IPS DF 19.7 (cell line): ENCODE measurements at regions not wholly inside any gene's neighbourhood (a gene's known extent, or its start where the extent isn't known, plus 50 kb on each side); places are given as distances from the start of the nearest gene placed in this dataset.

Experiments used
- DNase-seq: peaks from one replicate; pipeline ENCODE4 v3.0.0-alpha.2; 2013; ENCODE audit warnings: low read depth, low spot score

DNA sequence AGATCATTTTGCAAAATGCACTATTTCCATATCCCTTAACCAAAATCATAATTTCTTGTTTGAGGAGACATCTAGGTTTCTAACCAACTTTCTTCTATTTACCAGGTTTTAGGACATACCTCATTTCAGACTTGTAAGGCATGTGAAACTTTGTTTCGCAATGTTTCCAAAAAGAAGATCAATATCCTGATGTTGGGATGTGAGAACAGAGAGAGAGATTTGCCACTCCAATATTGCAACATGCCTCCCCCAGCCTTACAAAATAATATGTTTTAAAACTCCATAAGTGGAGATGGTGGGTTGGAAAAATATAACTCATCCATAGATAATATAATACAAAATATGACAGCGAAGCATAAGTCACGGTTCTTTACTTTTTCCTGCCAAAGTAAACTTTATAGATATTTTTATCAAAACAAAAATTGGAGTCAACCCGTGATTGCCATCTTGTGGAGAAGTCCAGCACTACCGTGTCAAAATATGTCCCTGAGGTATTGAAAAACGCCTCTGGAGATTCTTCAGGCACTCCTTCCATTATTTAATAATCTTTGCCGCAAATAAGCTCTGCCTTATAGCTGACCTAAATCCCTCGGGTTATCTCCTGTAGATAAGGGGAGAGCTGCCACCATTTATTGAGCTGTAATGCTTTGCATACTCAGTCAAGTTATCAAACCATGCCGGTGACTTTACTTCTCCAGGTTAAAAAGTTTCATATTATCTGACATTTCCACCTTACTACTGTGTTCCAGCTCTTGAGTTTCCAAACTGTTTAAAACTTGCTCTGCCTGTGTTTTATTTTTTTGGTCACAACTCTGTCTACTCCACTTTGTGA lies 534.2 kb downstream of the HACE1 start:
- DNase-seq, result no peak

DNA sequence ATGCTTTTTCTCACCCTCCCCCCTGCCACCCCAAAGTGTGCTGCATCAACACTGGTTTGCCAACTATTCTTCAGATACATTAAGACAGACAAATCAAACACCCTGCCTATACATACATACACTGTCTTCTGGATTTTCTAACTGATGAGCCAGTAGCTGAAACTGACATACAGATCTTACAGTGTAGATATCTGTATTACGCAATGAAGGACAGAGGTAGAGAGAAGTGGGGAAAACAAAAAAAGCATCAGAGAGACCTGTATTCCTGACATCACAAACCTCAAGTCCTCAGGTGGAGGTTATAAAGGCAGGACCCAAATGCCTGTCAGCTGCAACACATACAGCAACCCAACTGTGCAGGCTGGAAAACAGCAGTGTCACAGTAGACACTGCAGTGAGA lies 535.4 kb downstream of the HACE1 start:
- no peak for DNase-seq

DNA sequence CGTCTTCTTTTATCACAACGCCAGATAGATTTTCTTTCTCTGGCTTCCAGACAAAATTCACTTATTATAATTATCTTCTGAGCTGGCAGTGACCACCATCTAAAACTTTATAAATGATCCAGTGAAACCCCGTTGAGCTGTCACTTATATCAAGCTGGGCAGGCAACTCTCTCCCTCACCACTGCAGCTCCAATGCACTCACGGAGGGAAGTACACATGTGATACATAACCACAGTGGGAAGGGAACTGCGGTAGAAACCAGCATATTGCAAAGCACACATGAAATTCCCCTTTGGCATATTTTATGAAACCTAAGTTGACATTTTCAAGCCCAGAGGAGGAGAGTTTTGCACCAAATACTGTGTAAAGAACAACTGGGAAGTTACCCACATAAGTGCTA lies 536.9 kb downstream of the HACE1 start:
- no peak for DNase-seq

DNA sequence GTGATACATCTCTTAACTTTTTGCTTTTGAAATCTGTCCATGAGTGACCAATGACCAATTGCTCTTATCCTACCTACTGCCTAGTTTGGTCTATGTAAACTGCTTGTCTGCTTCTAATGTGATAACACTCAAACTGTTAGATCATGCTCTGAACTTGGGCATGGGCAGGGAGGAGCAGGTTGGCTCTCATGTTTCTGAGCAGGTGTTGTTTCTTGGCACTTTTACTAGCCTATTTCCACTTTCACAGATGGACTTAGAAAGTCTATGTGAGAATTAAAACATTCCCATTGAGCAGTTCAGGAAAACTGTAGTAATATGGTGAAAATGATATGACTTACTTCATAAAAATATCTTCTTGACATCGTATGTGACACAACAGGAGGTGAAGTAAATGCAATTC lies 538.4 kb downstream of the HACE1 start:
- DNase-seq, result no peak

DNA sequence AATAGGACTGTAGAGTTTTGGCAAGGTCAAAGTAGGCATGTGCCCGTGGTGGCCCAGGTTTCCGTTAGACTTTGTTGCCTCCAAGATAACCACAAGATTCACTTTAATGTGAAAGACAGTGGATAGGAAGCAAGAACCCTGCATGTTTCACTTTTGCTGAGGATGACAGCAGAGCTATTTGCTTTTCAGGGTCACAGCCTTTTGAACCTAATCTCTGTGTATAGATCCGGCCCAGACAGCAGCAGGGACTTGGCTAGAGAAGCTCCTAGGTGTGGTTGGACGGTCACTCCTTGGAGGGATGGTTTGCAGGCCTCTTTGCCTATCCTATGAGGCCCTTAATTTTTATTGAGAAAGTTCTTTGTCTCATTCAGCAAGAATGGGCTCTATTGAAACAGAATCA lies 538.8 kb downstream of the HACE1 start:
- DNase-seq, result no peak

DNA sequence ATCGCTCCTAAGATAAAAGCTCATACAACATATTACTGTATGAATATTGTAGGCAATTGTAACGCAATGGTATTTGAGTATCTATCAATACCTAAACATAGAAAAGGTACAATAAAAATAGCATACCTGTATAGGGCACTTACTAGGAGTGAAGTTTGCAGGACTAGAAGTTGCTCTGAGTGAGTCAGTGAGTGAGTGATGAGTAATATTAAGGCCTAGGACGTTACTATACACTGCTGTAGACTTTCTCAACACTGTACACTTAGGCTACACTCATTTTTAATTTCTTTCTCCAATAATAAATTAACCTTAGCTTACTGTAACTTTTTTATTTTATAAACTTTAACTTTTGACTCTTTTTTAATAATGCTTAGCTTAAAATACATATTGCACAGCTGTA lies 546.9 kb downstream of the HACE1 start:
- no peak for DNase-seq

DNA sequence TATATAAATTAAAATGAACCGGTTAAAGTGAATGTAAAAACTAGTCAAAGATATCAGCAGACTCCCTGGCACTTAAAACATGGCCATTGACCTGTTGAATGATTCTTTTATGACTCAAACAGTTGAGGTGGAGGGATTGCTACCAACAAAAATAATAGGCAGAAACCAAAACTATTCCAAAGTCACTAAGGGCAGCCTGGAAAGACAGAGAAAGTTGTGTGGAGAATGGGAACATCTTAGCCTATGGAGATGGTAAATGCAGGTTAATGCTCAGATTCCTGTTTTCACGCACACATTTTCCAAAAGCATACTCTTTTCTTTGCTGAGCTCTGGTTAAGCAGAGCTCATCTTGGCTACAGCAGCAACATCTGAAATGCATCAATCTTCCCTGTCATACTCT lies 553.5 kb downstream of the HACE1 start:
- DNase-seq, result no peak

DNA sequence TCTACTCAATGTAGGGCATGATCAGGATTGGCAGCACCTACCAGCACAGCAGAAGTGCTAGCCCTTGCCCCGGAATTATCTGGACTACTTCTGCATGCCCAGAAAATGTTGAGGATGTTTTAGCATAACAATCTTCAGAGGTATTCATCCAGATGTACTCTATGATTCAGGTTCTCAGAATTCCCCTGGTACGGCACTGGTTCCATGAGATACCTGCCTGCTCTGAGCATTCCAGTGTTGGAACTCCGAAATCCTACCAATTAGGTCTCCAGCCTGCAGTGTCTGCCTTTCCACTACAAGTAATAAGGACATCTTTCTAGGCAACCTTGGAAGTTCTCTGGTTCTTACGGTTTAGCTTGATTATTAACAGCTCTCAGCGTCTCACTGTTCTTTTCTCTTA lies 554.5 kb downstream of the HACE1 start:
- no peak for DNase-seq

DNA sequence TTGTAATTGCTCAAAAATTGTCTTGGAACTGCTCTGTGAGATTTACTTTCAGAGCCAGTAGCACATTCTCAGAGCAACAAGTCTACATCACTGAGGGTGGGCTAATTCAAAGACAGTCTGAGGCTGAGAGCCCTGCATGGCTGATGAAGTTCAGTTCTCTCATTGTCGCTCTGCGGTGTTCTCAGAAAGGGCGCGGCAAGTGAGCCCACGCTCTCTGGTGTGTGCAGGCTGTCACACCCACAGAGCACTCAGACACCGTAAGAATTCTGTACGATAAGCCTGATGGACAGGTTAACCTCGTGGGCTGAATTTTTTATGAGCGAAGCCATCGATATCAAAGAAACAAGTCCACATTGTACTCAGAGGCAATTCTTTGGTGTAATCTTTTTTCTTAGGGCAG lies 557.8 kb downstream of the HACE1 start:
- DNase-seq, result no peak

DNA sequence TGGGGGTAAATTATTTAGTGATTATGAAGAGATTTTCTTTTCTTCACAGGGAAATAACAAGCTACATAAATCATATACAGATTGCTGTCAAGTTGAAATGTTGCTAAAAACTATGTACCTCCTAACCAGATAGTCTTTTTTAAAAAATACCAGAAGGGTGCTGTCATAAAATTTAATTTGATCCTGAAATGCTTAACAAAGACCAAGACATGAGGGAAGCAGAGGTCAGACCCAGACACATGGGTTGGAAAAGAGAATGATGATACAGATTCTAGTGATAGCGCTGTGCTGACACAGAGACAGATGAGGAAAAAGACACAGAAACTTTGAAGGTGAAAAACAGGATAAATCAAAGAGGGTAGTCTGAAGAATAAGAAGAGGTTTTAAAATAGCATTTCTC lies 573.1 kb downstream of the HACE1 start:
- no peak for DNase-seq

DNA sequence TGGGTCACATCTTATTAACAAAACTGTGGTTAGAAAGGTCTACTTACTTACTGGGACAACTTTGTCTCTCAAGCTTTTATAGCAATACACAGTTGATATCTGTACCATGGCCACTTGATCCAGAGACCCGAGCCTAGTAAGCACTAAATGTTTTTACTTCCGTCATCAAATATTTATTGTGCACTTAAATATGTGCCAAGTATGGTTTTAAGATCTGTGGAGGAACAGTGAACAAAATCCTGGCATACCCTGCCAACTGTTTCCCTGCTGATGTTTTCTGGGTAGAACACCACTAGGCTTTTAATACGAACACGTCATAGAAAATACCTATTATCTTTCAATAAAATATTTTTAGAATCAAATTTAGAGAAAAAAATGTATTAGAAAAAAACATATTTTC lies 574.8 kb downstream of the HACE1 start:
- DNase-seq, result no peak

DNA sequence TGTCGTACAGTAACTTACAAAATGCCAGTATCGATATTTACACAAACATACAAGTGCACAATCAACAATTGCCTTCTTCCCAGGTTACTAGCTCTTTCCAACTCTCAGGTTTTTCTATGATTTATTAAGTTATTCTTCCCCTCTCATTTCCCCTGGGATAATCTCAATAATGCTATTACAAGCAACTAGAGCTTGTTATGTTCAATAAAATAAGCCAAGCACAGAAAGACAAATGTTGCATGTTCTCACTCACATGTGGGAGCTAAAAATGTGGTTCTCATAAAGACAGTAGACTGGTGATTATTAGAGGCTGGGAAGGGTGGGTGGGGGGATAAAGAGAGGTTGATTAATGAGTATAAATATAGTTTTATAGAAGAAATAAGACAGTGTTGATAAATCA lies 577.1 kb downstream of the HACE1 start:
- no peak for DNase-seq

DNA sequence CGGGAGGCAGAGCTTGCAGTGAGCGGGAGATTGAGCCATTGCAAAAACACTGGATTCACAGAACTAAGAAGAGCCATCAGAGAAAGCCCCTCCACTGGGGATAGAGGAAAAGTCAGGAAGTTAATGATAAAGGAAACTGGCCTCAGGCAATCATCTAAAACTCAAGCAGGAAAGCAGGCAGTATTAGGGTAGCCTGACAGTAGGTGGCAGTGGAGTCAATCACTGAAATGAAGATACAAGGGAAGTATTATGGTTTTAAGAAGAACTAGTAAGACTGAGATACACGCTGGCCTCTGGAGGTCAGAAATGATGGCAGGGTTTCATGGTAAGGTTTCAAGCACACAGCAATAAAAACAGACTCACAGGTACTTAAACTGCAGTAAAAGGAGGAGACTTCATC lies 578.3 kb downstream of the HACE1 start:
- DNase-seq, result peak; percentile 23

DNA sequence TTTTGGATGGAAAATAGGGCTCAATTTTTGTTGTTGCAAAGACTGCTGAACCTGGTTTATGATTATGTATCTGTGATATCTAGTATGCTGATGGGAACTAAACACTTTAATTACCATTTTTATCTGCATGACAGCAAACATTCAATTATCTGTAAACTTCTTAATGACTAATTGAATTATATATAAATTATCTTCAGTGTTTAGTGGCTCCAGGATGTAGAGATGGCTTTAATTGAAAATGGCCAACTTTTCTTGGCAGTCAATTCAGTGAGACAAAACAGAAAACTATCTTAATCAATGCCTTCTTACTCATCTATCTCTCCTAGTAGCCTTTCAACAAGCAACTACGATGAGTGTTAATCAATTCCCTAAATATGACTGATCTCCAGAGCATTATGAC lies 591.3 kb downstream of the HACE1 start:
- no peak for DNase-seq

DNA sequence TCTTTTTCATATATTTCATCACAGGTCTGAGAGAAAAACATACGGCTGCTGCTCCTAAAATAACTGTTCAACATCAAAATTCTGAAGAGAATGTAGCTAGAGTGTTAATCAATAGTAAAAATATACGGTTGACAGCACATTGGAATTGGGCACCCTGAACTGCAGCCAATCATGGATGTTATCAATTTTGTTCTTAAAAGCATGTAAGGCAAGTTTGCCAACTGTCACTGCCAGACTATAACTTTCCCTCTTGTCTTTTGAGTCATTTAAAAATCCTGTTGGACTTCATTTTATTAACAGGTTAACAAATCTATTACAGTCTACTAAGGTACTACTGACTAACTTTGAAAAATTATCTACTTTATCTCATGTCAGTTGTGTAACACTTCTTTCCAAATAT lies 592.8 kb downstream of the HACE1 start:
- no peak for DNase-seq

DNA sequence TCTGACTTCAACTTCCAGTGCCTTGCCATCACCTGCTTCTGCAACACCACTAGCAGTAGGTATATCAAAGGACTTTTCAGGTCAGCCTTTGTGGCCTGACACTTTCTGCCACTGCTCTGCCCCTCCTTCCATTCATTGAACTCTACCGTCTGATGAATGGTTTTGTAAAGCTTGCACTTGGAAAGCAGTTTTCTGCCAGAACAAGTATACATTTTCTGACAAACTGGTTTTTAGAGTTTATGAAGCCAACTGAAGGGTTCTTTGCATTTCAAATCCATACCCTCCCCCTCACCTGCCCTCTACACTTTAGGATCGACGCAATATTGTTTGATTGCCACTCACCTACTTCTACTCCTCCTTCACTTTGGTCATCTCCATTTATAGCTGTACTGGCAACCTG lies 603.1 kb downstream of the HACE1 start:
- DNase-seq, result no peak

DNA sequence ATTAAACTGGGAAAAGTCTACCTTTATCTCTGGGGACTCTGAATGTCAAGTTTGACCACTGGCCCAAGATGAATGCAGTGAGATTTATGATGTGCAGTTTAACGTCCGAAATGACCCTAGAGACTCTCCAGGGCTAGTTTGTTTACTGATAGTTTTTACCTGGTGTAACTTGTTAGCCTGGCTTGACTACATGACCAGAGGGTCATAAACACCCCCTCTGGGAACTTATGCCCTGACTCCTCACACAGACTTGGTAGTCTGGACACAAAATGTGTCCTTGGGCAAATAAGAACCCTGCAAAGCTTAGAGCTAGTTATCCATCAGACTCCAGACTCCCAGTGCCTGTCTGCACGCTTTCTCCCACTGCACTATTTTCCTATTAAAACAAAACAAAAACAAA lies 606.5 kb downstream of the HACE1 start:
- DNase-seq, result no peak

DNA sequence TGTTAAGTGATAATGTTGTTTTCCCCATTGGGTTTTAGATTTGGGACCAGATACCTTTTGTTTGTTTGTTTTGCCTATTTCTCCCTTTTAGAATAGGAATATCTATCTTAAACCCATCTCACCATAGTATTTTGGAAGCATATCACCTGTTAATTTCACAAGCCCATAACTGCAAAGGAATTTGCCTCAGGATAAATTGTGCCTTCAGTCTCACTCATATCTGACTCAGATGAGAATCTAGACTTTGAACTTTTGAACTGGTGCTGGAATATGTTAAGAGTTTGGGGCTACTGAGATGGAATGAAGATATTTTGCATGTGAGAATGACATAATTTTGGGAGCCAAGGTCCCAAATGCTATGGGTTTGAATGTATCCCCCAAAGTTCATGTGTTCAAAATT lies 607.4 kb downstream of the HACE1 start:
- no peak for DNase-seq

DNA sequence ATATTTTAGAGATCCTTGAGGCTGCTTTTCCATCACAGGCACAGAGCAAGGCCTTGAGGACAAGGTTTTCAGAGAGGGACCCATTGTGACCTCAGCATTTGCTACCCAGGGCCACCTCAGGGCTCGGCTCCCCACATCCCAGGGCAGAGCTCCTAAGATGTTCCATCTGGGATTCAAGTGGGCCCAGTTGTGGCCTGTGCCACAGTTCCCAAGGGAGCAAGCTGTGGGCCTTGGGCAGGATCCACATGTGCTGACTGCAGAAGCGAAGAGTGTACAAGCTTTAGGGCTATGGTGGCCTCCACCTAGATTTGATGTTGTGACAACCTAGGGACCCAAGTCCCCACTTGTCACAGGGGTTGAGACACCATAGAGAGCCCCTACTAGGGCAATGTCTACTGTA lies 608.1 kb downstream of the HACE1 start:
- no peak for DNase-seq

DNA sequence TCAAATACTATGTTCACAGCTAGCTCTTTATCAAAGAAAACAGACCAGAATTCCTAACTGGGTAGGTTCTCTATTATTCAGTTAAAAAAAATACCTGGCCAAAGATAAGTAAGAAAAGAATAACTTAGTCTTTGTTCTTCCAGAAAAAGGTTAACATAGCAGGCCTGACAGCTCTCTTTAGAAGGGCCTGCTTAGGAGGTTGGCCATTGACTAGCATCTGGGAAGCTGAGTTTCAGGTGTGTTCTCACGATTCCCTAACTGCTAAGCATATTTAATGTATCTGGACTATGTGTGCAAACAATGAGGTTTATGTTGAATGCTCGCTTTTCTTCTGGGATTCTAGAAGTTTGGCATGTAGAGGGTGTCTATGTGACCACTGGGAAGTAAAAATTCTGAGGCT lies 618.9 kb downstream of the HACE1 start:
- no peak for DNase-seq

DNA sequence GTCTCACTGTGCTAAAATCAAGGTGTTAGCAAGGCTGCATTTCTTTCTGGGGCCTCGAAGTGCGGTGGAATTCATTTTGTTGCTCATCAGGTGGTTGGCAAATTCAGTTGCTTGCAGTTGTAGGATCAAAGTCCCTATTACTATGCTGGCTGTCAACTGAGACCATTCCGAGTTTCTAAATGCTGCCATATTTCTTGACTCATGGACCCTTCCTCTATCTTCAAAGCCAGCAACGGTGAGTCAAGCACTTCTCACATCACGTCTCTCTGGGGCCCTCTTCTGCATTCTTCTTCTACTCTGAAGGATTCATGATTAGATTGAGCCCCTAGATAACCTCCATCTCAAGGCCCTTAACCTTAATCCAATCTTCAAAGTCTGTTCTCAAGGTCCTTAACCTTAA lies 619.7 kb downstream of the HACE1 start:
- no peak for DNase-seq

DNA sequence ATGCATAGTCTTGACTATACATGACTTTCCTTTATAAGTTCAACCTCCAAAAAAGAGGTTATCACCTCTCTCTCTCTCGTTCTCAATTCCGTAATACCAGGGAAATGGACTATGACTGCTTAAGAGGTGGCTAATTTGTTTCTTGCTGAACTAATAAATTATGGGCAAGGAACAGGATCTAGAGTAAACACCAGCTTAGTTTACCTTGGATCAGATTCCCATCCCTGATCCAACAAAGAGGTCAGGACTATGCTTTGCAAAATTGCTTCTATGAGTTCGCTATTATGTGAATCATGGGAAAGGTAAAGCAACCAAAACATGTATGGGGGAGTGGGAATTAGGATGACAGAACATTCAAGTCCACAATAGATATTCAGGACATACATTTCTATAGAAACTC lies 630.7 kb downstream of the HACE1 start:
- DNase-seq, result no peak

DNA sequence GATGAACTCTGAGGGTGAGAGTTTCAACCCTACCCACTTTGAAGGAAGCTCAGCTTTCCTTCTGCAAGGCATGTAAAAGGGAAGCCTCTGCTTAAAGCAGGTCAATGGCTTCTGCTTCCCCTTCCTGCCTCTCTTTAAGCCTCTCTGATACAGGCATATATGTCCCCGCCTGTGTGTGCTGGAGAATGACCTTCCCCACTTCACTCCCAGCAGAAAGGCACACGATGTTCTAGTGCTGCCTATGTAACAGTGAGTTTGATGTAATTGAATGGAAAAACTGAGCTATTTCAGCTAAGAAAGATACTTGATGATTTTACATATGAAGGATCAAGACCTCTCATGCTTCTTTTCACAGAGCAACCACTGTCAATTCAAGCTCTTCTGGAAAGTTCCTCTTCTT lies 632.2 kb downstream of the HACE1 start:
- no peak for DNase-seq

DNA sequence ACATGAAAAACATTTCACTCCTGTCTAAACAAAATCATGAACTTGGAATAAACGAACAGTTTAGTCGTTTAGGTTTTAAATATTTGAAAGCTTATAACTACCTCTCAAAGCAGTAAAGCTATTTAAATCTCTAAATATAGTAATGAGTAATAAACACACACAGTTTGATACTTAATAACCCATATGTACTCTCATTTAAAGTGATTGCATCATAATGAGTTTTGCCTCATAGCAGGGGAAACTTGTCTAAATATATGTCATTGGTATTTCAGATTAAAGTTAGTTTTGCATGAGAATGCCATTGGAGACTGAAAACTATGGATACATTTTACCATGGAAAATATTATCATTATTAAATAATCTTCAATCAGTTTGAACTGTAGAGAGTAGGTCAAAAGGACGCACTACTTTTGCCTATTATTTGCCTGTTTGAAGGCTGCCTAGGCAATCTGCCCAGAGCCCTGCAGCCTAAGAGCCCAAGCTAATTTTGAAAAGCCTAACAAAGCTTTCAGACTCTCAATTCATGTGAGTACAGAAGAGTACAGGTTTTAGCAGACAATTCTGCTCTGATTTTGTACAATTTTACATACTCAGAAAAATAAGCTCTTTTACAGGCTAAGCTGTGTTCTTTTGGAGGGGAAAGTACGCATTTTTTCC lies 632.8 kb downstream of the HACE1 start:
- no peak for DNase-seq
